Retinal pigment epithelial cell (primary cell): ENCODE measurements at regions not wholly inside any gene's neighbourhood (a gene's known extent, or its start where the extent isn't known, plus 50 kb on each side); places are given as distances from the start of the nearest gene placed in this dataset.

Source experiments
- DNase-seq: peaks from one replicate; pipeline ENCODE4 v3.0.0-alpha.2; 2010; ENCODE audit warnings: low read depth
- H3K4me3 ChIP-seq: 2 replicates; pipeline ENCODE4 v1.5.1; 2011; ENCODE audit warnings: mild to moderate bottlenecking, low read length, control low read depth, moderate library complexity
- CTCF ChIP-seq: conservative IDR thresholded peaks from 2 replicates; pipeline ENCODE4 v1.5.1; 2011; ENCODE audit warnings: low read depth, low read length, control low read depth, inconsistent platforms

GRCh38 chr13:55440465-55441085 is 1700.1 kb upstream of the PRR20A start:
- DNase-seq, result no peak
- H3K4me3 ChIP-seq, result no peak overlapping the region
- no peak for TF ChIP-seq CTCF

- TF ChIP-seq CTCF, result no peak
- no peak overlapping the region for H3K4me3 ChIP-seq
- DNase-seq, result no peak
Observed at GRCh38 chr13:55464222-55464621, 1676.5 kb upstream of the PRR20A start.

GRCh38 chr13:55467476-55467875 is 1673.2 kb upstream of the PRR20A start:
- no peak overlapping the region for H3K4me3 ChIP-seq
- TF ChIP-seq CTCF, result no peak
- no peak for DNase-seq

GRCh38 chr13:55483626-55484158 is 1657.0 kb upstream of the PRR20A start:
- H3K4me3 ChIP-seq, result no peak overlapping the region
- DNase-seq, result no peak
- TF ChIP-seq CTCF, result no peak

GRCh38 chr13:55493297-55493696 is 1647.4 kb upstream of the PRR20A start:
- TF ChIP-seq CTCF, result no peak
- no peak for DNase-seq
- no peak overlapping the region for H3K4me3 ChIP-seq

GRCh38 chr13:55497486-55497885 is 1643.2 kb upstream of the PRR20A start:
- H3K4me3 ChIP-seq, result no peak overlapping the region
- no peak for TF ChIP-seq CTCF
- no peak for DNase-seq

- no peak overlapping the region for H3K4me3 ChIP-seq
- DNase-seq, result no peak
- TF ChIP-seq CTCF, result no peak
Observed at GRCh38 chr13:55500694-55501093, 1640.0 kb upstream of the PRR20A start.
